ENCODE measurements at regions not wholly inside any gene's neighbourhood (a gene's known extent, or its start where the extent isn't known, plus 50 kb on each side); places are given as distances from the start of the nearest gene placed in this dataset.
A peak's percentile ranks its signal among the peaks of the same experiment; 100 is the strongest.

DNA sequence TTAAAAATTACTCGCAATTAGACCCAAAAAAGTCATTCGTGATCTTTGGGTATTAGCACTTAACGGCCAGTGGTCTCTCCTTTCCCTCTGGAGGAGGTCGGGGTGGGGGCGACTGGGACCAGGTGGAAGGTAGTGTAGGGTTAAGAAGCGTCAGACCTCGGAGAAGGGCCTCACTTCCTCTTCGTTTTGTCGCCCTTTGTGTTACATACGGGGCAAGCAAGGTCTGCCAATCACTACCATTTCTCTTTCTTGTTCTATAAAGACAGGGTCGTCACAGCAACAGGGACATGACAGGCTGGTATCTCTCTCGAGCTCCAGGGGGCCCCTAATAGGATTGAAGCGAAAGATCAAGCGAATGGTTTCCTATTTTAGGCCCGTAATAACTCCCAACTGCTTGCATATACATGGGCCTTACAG lies 136.6 kb downstream of the INSIG2 start:
- no peak overlapping the region for H3K9ac ChIP-seq (ENCODE audit: low read length in 5 of 5)
- no peak overlapping the region for H3K27ac ChIP-seq (ENCODE audit: low read depth, low read length)
- H3K27me3 ChIP-seq (ENCODE audit: control insufficient read depth in 5 of 5, insufficient read depth in 4 of 5, low read length in 5 of 5) = peaks cover 12 to 48% (median 25%) of the 10 kb centered on the region in 5 donors
- H3K4me3 ChIP-seq (ENCODE audit: low read depth in 1 of 5, low read length in 5 of 5) = peak overlapping the region in 2 of 5 donors; percentile 67
- H3K36me3 ChIP-seq (ENCODE audit: control insufficient read depth in 5 of 5, insufficient read depth in 5 of 5, low read length in 5 of 5) = no peaks in the 10 kb centered on the region
- no peaks in the 10 kb centered on the region for H3K9me3 ChIP-seq (ENCODE audit: control insufficient read depth in 5 of 5, low read length in 5 of 5)
- peaks cover 0 to 18% (median 16%) of the 10 kb centered on the region in 5 donors for H3K4me1 ChIP-seq (ENCODE audit: control insufficient read depth in 5 of 5, insufficient read depth in 5 of 5, low read length in 5 of 5)

DNA sequence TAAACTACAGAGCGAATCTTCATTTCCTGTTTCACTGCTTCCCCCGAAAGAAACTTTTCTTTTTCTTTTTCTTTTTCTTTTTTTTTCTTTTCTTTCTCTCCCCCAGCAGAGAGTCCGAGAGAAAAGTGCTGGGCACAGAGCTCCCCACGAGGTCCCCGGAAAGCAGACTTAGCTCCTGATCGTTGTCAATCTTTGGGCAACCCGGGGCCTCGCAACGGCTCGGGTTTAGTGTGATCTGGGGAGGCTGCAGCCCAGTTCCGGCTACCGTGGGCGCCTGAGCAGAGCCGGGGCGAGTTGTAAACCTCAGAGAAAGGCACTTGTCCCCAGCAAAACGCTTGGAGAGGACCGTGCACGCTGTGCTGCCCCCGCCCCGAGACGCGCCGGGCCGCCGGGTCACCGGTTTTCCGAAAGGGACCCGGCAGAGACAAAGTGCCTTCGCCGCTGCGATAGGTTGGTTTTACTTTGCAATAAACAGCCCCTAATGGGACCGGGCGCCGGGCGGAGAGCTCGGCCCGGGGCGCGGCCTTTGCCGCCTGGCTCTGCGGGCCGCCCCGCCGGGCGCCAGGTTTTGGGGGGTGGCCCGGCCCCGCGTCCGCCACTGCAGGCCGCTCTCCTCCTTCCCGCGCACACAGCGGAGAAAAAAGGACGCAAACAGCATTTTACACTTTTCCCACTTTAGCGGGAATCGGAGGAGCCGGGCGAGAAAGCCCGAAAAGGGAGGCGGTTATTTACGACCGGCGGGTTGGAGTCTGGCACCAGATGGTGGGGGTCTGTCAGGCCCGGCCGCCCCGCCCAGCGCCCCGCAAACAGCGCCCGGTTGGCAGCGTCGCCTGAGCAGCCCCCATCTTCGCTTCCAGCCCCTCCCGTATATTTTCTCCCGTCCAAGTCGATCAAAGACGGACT lies 136.0 kb downstream of the INSIG2 start:
- H3K36me3 ChIP-seq (ENCODE audit: control insufficient read depth in 5 of 5, insufficient read depth in 5 of 5, low read length in 5 of 5) = no peaks in the 10 kb centered on the region
- H3K4me1 ChIP-seq (ENCODE audit: control insufficient read depth in 5 of 5, insufficient read depth in 5 of 5, low read length in 5 of 5) = peaks cover 0 to 18% (median 16%) of the 10 kb centered on the region in 5 donors
- H3K27ac ChIP-seq (ENCODE audit: low read depth, low read length) = peak overlapping the region; percentile 47
- peak overlapping the region; percentile 61 to 67 (median 64) for H3K4me3 ChIP-seq (ENCODE audit: low read depth in 1 of 5, low read length in 5 of 5)
- peaks cover 12 to 48% (median 25%) of the 10 kb centered on the region in 5 donors for H3K27me3 ChIP-seq (ENCODE audit: control insufficient read depth in 5 of 5, insufficient read depth in 4 of 5, low read length in 5 of 5)
- H3K9ac ChIP-seq (ENCODE audit: low read length in 5 of 5) = peak overlapping the region in 3 of 5 donors; percentile 33 to 62 (median 53)
- no peaks in the 10 kb centered on the region for H3K9me3 ChIP-seq (ENCODE audit: control insufficient read depth in 5 of 5, low read length in 5 of 5)

DNA sequence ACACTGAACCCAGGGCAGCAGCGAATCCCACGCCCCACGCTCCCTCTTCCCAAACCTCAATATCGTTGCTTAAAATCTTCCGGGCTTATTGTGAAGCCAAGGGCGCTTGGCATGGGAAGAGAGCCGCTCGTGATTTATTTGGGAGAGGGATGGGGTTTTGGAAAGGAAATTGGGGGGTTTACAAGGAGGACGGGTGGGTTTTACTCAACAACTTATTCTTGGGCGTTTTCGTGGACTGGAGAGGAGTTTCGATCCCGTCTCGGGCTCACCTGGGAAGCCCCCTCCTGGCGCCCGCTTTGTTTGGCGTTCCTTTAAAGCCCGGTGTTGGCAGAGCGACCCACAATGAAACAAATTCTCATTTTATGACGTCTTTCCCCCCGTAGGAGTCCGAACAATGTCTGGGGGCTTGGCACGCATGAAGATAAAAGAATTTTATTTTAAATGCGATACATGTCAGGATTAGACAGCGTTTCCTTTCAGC lies 135.3 kb downstream of the INSIG2 start:
- Histone ChIP-seq H3K27ac (ENCODE audit: low read depth, low read length) (peak overlapping the region; percentile 47), H3K4me3 (ENCODE audit: low read depth in 1 of 5, low read length in 5 of 5) (peak overlapping the region; percentile 61 to 67 (median 64)), H3K9me3 (ENCODE audit: control insufficient read depth in 5 of 5, low read length in 5 of 5) (no peaks in the 10 kb centered on the region), H3K9ac (ENCODE audit: low read length in 5 of 5) (peak overlapping the region in 3 of 5 donors; percentile 33 to 62 (median 53)), H3K4me1 (ENCODE audit: control insufficient read depth in 5 of 5, insufficient read depth in 5 of 5, low read length in 5 of 5) (peaks cover 0 to 18% (median 16%) of the 10 kb centered on the region in 5 donors), H3K36me3 (ENCODE audit: control insufficient read depth in 5 of 5, insufficient read depth in 5 of 5, low read length in 5 of 5) (no peaks in the 10 kb centered on the region), H3K27me3 (ENCODE audit: control insufficient read depth in 5 of 5, insufficient read depth in 4 of 5, low read length in 5 of 5) (peaks cover 12 to 48% (median 25%) of the 10 kb centered on the region in 5 donors)

GRCh38 chr2:118222672-118223421 lies 134.6 kb downstream of the INSIG2 start:
- Histone ChIP-seq H3K9ac (ENCODE audit: low read length in 5 of 5) (no peak overlapping the region), H3K27me3 (ENCODE audit: control insufficient read depth in 5 of 5, insufficient read depth in 4 of 5, low read length in 5 of 5) (peaks cover 12 to 48% (median 25%) of the 10 kb centered on the region in 5 donors), H3K27ac (ENCODE audit: low read depth, low read length) (no peak overlapping the region), H3K9me3 (ENCODE audit: control insufficient read depth in 5 of 5, low read length in 5 of 5) (no peaks in the 10 kb centered on the region), H3K4me1 (ENCODE audit: control insufficient read depth in 5 of 5, insufficient read depth in 5 of 5, low read length in 5 of 5) (peaks cover 0 to 18% (median 16%) of the 10 kb centered on the region in 5 donors), H3K36me3 (ENCODE audit: control insufficient read depth in 5 of 5, insufficient read depth in 5 of 5, low read length in 5 of 5) (no peaks in the 10 kb centered on the region), H3K4me3 (ENCODE audit: low read depth in 1 of 5, low read length in 5 of 5) (peak overlapping the region in 3 of 5 donors; percentile 64 to 67 (median 67))

GRCh38 chr2:118222273-118222594 lies 134.0 kb downstream of the INSIG2 start:
- no peak overlapping the region for H3K27ac ChIP-seq (ENCODE audit: low read depth, low read length)

DNA sequence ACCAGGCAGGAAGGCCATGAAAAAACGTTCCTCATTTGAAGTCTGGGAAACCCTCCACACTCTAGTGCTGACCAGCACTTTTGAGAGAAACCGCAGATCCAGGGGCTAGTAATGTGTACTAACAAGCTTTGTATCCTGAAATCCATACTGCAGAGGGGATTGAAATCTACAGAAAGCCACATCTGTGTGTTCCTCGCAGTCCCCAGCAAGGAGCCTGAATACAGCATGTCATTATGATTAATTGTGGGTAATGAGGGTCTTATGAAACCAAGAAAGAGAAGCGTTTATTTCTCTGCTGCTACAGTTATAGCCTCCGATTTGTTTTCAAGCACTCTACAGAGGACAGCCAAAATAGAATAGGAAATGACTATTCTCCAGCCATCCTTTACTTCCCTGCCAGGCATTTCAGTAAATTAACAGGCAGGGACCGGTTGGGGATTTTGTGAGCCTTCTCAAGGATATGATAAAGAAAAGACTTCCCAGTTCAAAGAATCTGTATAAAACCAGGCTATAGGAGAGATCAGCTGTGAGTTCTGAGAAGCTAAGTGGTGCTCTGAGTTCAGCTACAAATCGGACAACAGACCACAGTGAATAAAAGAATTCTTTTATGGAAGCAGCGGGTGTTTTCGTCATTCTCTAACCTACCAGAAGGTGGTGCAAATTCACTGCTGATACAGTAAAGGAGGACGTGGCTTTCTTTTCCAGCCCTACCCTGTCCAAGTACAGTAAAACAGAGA lies 133.4 kb downstream of the INSIG2 start:
- Histone ChIP-seq H3K9ac (ENCODE audit: low read length in 5 of 5) (no peak overlapping the region), H3K36me3 (ENCODE audit: control insufficient read depth in 5 of 5, insufficient read depth in 5 of 5, low read length in 5 of 5) (no peaks in the 10 kb centered on the region), H3K9me3 (ENCODE audit: control insufficient read depth in 5 of 5, low read length in 5 of 5) (no peaks in the 10 kb centered on the region), H3K4me3 (ENCODE audit: low read depth in 1 of 5, low read length in 5 of 5) (no peak overlapping the region), H3K27me3 (ENCODE audit: control insufficient read depth in 5 of 5, insufficient read depth in 4 of 5, low read length in 5 of 5) (peaks cover 12 to 45% (median 23%) of the 10 kb centered on the region in 5 donors), H3K27ac (ENCODE audit: low read depth, low read length) (no peak overlapping the region), H3K4me1 (ENCODE audit: control insufficient read depth in 5 of 5, insufficient read depth in 5 of 5, low read length in 5 of 5) (peaks cover 0 to 16% (median 14%) of the 10 kb centered on the region in 5 donors)

More at GRCh38 chr2:118222273-118222594, 134.0 kb downstream of the INSIG2 start:
- peaks cover 12 to 45% (median 25%) of the 10 kb centered on the region in 5 donors for H3K27me3 ChIP-seq (ENCODE audit: control insufficient read depth in 5 of 5, insufficient read depth in 4 of 5, low read length in 5 of 5)
- no peak overlapping the region for H3K9ac ChIP-seq (ENCODE audit: low read length in 5 of 5)
- peaks cover 0 to 16% (median 14%) of the 10 kb centered on the region in 5 donors for H3K4me1 ChIP-seq (ENCODE audit: control insufficient read depth in 5 of 5, insufficient read depth in 5 of 5, low read length in 5 of 5)
- H3K9me3 ChIP-seq (ENCODE audit: control insufficient read depth in 5 of 5, low read length in 5 of 5) = no peaks in the 10 kb centered on the region
- no peaks in the 10 kb centered on the region for H3K36me3 ChIP-seq (ENCODE audit: control insufficient read depth in 5 of 5, insufficient read depth in 5 of 5, low read length in 5 of 5)
- H3K4me3 ChIP-seq (ENCODE audit: low read depth in 1 of 5, low read length in 5 of 5) = no peak overlapping the region

GRCh38 chr2:118219611-118220010 lies 131.3 kb downstream of the INSIG2 start:
- Histone ChIP-seq H3K27ac (ENCODE audit: low read depth, low read length) (no peak overlapping the region), H3K27me3 (ENCODE audit: control insufficient read depth in 5 of 5, insufficient read depth in 4 of 5, low read length in 5 of 5) (peaks cover 5 to 36% (median 17%) of the 10 kb centered on the region in 5 donors), H3K9me3 (ENCODE audit: control insufficient read depth in 5 of 5, low read length in 5 of 5) (no peaks in the 10 kb centered on the region)

DNA sequence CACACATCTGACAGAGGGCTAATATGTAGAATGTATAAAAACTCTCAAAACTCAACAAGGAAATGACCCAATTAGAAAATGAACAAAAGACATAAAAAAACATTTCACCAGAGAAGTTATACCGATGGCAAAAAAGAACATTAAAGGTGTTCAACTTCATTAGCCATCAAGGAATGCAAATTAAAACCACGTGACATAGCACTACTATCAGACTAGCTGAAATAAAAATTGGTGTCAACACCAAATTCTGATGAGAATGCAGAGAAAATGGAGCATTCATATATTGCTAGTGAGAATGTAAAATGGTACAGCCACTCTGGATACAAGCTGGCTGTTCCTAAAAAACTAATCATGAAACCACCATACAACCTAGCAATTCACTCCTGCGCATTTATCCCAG lies 128.0 kb downstream of the INSIG2 start:
- no peaks in the 10 kb centered on the region for H3K36me3 ChIP-seq (ENCODE audit: control insufficient read depth in 5 of 5, insufficient read depth in 5 of 5, low read length in 5 of 5)
- H3K27me3 ChIP-seq (ENCODE audit: control insufficient read depth in 5 of 5, insufficient read depth in 4 of 5, low read length in 5 of 5) = peaks cover 0 to 7% (median 3%) of the 10 kb centered on the region in 5 donors
- H3K9ac ChIP-seq (ENCODE audit: low read length in 5 of 5) = no peak overlapping the region
- H3K27ac ChIP-seq (ENCODE audit: low read depth, low read length) = no peak overlapping the region
- no peak overlapping the region for H3K4me3 ChIP-seq (ENCODE audit: low read depth in 1 of 5, low read length in 5 of 5)
- no peaks in the 10 kb centered on the region for H3K9me3 ChIP-seq (ENCODE audit: control insufficient read depth in 5 of 5, low read length in 5 of 5)
- H3K4me1 ChIP-seq (ENCODE audit: control insufficient read depth in 5 of 5, insufficient read depth in 5 of 5, low read length in 5 of 5) = no peaks in the 10 kb centered on the region

More at GRCh38 chr2:118219611-118220010, 131.3 kb downstream of the INSIG2 start:
- Histone ChIP-seq H3K9ac (ENCODE audit: low read length in 5 of 5) (no peak overlapping the region), H3K36me3 (ENCODE audit: control insufficient read depth in 5 of 5, insufficient read depth in 5 of 5, low read length in 5 of 5) (no peaks in the 10 kb centered on the region), H3K4me3 (ENCODE audit: low read depth in 1 of 5, low read length in 5 of 5) (no peak overlapping the region), H3K4me1 (ENCODE audit: control insufficient read depth in 5 of 5, insufficient read depth in 5 of 5, low read length in 5 of 5) (peaks cover 0 to 14% (median 13%) of the 10 kb centered on the region in 5 donors)

GRCh38 chr2:118209727-118210126 lies 121.5 kb downstream of the INSIG2 start:
- Histone ChIP-seq H3K9ac (ENCODE audit: low read length in 5 of 5) (no peak overlapping the region), H3K27ac (ENCODE audit: low read depth, low read length) (no peak overlapping the region)

More at GRCh38 chr2:118209727-118210126, 121.5 kb downstream of the INSIG2 start:
- no peaks in the 10 kb centered on the region for H3K9me3 ChIP-seq (ENCODE audit: control insufficient read depth in 5 of 5, low read length in 5 of 5)
- H3K36me3 ChIP-seq (ENCODE audit: control insufficient read depth in 5 of 5, insufficient read depth in 5 of 5, low read length in 5 of 5) = no peaks in the 10 kb centered on the region
- H3K27me3 ChIP-seq (ENCODE audit: control insufficient read depth in 5 of 5, insufficient read depth in 4 of 5, low read length in 5 of 5) = peaks cover 2 to 10% (median 3%) of the 10 kb centered on the region in 5 donors
- no peaks in the 10 kb centered on the region for H3K4me1 ChIP-seq (ENCODE audit: control insufficient read depth in 5 of 5, insufficient read depth in 5 of 5, low read length in 5 of 5)
- no peak overlapping the region for H3K4me3 ChIP-seq (ENCODE audit: low read depth in 1 of 5, low read length in 5 of 5)
